ENCODE measurements at regions not wholly inside any gene's neighbourhood (a gene's known extent, or its start where the extent isn't known, plus 50 kb on each side); places are given as distances from the start of the nearest gene placed in this dataset.
A peak's percentile ranks its signal among the peaks of the same experiment; 100 is the strongest.

DNA sequence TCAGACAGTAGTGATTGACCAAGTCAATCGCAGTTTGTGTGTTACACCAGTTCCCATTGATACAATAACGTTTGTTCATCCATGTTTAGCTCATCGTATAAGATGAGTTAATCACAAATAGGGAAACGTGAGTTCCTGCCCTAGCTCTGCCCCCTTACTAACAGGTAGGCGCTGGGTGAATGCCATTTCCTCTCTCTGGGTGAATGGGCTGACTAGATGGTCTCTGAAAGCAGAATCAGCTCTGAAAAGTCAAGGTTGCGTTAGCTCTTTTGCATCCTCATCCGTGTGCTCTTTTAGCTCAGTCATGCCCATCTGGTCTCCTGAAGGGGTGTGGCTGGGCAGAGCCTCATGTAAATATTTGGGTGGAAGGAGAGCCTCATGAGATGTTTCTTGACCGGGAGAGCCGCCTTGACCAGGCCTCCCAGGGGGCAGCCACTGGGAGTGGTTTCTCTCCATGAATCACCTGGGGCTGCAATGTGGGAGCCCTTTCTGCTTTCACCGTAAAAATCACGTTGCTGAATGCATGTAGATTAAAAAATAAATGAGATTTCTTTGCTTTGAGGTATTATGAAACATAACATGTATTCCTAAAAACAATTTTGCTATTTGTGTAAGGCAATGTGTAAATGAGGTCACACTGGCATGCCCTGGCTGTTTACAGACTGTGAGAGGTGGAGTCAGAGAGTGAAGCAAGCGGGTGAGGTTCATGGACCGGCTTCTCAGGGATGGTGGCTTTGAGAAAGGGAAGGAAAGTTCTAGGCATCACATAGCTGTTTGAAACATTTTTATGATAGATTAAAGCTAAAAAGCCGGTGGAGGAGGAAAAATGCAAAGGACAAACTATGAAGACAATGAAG lies 108.4 kb upstream of the RASGRP1 start:
- no peak for DNase-seq

GRCh38 chr15:38674448-38674847 lies 109.8 kb upstream of the RASGRP1 start:
- DNase-seq: no peak

DNA sequence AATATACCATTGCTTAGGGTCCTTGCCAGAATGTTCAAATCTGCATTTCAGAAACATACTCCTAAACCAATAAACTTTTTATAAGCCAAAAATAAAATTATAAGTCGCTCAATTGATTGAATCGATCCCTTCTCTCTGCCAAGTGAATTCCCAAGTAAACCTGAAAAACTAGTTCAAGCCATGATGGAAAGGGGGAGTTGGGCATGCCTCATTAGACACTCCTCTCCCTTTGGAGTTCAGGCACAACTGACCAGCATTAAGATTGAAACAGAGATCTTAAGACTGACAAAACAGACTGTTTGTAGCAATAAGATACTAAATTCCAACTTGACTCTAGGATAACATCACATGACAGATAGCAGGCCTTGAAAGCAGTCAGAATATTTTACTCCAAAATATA lies 113.7 kb upstream of the RASGRP1 start:
- no peak for DNase-seq

GRCh38 chr15:38680775-38681174 lies 116.2 kb upstream of the RASGRP1 start:
- DNase-seq: no peak

DNA sequence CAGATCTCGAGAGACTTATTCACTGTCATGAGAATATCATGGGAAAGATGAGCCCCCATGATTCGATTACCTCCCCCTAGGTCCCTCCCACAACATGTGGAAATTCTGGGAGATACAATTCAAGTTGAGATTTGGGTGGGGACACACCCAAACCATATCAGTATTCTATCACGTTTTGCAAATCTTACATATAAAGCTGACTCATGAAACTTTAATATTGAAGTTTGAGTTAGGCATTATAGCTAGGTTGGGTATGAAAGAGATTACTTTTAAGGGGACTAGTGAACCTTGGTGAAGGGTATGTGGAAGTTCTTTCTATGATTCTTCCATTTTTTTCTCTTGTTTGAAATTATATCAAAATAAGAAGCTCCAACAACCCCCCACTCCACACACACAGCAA lies 117.7 kb upstream of the RASGRP1 start:
- DNase-seq: no peak

DNA sequence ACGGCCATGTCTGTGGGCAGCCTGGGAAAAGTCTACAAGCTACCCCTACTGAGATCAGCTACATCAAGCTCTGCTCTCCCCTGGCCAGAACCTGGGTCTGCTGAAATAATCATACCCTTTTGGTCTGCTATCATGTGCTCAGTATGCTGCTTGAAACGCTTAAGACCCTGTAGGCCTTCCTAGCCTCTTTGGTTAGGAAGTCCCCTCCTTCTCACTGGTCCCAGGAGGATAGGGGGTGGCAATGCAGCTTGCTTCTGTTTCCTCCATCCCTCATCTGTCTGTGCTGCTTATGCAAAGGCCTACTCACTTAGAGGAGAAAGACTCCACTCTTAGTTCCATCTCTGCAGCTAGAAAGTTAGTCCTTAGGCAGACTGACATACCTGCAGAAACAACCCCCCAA lies 118.2 kb upstream of the RASGRP1 start:
- DNase-seq: no peak

- peak; percentile 27 for DNase-seq
Observed at GRCh38 chr15:38683382-38684242, 119.0 kb upstream of the RASGRP1 start.

- no peak for DNase-seq
Observed at GRCh38 chr15:38684440-38685010, 119.9 kb upstream of the RASGRP1 start.

DNA sequence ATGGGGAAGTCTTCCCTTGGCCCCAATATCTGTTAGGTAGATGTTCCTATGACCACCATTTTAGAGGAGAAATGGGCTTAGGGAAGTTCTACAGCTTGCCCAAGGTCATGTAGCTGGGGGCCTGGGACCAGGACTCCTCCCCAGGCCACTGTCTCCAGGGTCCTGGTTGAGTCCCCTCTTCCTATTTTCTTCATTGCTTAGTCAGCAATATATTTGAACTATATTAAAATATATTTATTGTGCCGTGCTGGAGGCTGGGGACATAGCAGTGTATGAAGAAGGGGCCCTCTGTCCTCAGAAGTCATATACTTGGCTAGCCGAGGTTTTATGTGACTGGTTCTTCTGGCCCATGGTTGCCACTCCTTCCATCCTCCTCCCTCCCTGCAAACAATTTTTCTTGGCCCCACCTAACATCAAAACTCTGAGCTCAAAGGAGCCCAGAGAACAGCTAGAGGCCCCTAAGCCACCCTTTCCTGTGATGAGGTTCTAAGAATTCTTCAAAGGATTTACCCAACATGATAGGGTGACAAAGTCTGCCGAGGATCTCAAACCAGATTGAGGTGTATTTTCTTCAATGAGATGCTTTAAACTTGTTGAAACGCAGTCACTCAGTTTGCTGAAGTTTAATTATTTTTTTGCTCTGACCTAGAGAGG lies 121.2 kb upstream of the RASGRP1 start:
- no peak for DNase-seq

DNA sequence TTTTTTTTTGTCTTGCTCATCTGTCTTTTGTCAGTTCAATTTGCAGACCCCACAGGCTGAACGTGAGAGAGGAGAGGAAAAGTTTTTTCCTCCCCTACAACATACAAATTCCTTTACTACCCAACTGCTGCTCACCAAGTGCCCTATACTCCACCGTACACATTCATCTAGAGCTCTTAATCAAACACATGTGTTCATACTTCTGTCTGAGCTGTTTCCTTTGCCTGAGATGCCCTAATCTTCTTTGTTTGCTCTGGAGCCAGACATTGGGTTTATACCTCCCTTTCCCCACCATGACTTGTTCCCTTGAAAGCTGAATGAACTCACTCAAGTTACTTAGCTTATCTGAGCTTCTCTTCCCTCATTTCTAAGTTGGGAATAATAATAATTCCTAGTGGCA lies 122.7 kb upstream of the RASGRP1 start:
- DNase-seq: no peak

DNA sequence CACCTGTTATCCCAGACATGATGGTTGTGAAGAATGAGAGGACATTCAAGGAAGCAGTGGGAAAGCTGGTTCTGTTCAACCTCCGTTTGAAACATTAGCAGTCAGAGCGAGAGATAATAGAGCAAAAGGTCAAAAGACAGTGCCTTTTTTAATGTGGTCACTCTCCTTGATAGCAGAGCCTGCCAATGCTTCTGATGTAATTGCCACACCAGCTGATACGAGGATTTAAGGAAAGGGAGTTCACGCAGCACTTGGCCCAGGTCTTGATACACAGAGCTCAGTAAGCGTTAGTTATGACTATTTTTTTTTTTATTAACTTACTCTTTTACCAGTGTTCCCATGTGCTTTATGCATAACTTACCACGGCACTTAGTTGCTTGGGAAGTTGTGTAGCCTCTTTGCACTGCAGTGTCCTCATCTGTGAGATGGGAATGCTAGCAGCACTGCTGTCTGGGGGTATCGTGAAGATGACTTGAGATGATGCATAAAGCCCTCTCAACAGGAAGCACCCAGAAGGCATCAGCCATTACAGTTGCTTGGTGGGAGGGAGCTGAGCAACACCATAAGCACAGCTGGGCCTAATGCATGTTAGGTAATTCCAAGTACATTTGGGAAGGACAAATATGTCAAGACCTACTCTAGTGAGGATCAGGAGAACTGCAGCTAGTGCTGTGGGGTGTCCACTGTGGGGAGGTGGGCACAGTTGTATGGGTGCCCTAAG lies 123.3 kb upstream of the RASGRP1 start:
- no peak for DNase-seq

DNA sequence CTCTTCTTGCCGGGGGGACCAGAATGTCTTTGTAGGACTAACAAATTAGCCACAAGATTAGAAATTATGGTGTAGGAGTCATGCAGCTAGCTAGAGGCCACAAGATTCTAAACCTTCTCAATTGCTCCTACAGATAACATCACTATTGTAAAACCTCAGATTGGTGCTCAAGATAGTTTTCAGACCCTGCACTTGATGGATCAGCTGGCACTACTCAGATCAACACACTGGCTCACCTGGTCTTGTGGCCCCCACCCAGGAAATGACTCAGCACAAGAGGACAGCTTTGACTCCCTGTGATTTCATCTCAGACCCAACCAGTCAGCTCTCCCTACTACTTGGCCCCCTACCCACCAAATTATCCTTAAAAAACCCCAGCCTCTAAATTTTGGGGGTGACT lies 124.1 kb upstream of the RASGRP1 start:
- DNase-seq: no peak

DNA sequence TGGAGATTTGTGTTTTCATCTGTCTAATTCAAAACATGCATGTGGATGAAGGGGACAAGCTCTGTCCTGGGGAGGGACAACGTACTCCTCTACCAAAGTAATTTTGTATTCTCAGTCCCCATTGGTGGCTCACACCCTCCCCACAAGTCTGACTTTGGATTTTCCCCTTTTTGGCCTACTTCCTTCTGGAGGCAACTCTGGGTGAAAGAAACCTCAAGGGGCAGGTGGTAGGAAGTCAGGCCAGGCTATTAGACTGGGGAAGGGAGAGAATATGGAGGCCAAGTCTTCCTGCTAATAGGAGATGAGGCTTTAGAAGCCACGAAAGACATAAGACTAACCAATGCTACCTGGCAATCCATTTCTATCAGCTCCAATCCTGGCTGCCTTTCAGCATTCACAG lies 124.9 kb upstream of the RASGRP1 start:
- DNase-seq: no peak

GRCh38 chr15:38690216-38690615 lies 125.6 kb upstream of the RASGRP1 start:
- no peak for DNase-seq

GRCh38 chr15:38690719-38691332 lies 126.2 kb upstream of the RASGRP1 start:
- peak; percentile 63 for DNase-seq

DNA sequence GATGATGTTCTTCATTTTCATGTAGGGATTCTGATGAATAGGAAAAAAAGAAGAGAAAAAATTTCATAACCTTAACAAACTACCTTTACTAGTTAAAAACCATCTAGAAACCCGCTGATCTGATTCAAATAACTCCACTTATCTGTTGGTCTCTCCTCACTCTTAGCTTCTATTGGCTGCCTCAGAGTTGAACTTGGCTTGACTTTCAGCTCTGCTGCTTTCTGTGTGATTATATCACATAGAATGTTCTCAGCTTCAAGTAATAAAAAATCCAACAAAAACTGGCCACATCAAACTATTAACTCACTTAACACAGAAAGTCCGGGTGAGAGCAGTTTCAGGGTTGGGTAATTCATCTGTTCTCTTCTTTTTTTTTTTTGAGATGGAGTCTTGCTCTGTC lies 126.8 kb upstream of the RASGRP1 start:
- DNase-seq: no peak

DNA sequence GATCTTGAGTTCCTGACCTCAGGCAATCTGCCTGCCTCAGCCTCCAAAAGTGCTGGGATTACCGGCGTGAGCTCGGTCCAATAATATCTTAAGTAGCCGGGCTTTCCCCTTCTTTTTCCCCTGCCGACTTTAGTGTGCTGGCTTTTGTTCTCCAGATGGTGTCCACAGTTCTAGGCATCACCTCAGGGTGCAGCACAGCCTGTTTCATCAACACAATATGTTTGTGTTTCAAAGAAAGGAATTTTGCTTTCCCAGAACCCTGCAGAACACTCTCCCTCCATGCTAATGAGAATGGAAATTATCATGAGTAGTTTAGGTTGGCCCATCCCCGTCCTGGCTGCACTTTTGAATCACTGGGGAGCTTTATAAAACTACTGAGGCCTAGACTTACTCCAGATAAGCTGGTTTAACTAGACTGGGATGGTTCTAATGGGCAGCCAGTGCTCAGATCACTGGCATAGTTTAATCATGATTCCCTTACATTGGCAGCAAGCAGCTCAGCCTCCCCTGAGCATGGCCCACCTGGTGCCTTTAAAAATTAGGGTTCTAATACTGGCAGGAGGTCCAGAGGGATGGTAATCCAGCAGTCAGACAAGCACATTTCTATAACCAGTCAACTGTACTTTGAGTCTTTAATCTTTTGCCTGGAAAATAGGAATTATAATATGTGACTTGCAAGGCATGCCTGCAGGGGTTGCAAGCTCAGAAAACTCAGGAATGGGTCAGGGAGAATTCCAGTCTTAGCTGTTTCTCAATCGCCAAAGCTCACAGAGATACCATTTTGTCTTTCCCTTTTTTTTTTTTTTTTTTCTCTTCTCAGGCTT lies 127.6 kb upstream of the RASGRP1 start:
- no peak for DNase-seq

- DNase-seq: no peak
Observed at GRCh38 chr15:38692789-38693062, 128.1 kb upstream of the RASGRP1 start.

DNA sequence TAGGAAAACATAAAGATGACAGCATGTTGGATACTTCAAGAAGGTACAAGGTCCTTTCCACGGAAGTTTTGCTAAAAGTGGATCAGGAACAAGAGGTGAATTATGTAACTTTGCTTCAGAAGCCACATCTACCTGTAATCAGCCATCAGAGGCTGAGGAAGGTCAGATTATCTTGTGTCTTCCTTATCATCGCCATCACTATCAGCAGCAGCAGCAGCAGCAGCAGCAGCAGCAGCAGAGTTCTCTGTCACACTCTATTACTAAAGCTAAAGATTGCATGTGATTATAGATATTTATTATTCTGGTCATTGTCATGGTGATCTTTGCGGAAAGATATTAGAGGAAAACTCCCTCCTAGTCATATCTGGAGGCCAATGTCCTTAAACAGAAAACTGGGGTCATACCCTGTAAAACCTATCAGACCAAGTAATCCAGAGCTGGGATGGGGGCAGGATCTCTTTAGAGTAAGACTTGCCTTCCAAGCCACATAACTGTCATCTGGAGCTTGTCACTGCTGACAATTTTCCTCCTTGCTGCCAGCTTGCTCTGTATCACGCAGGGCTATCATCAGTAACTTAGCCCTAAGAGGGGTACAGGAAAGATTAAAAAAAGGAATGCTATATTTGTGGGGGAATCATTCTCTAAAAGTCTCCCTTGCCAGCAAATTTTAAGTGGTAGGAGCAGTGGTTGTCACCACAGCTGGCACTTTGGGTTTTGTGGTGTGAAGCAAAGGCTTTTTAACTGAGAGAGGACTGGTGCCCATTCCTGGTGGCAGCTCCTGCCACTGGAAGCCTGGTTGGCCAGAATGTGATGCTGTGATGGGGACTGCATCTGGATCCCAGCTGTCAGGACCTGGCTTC lies 130.9 kb upstream of the RASGRP1 start:
- DNase-seq: no peak

DNA sequence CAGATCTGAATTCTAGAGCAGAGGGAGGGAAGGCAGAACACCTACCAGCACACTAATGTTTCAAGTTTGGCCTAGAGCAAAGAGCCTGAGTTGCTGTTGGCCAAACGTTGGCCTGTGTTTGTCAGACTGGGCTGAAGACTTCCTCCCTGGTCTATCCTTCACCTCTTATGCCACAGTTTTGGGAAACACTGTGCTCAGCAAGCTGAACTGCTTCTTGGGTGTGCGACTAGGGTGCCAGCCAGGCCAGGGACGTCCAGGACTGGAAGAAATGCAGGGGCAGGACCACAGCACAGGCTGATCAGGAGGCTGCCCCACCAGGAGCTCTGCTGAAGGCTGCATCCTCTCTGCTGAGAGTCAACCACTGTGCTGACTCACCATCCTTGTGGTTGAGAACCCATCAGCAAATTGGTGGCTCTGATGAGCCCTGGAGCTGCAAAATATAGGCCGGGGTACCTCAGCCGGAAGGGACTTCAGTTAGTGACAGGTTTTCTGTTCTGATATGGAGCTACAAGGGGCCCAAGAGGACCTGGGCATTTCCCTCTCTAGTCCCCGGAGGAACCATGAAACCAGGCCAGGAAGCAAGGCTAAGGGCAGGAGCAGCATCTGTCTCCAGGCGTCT lies 131.6 kb upstream of the RASGRP1 start:
- no peak for DNase-seq
